H1 (cell line): ENCODE measurements at regions not wholly inside any gene's neighbourhood (a gene's known extent, or its start where the extent isn't known, plus 50 kb on each side); places are given as distances from the start of the nearest gene placed in this dataset.
"Not testable (repeated sequence)": the region's sequence is repeated elsewhere in the genome, so short reads cannot be mapped to it uniquely, and the experiment has no call there.

Experiments
- CTCF ChIA-PET: fragments of 300-600 bp; sonication (Branson Sonifier 250); formaldehyde crosslinking; loops from one replicate; lab custom pipeline; 2021; ENCODE audit not compliant: partially characterized antibody; lab: Charles Lee
- POLR2A ChIA-PET: fragments of 300-600 bp; sonication (Branson Sonifier 250); formaldehyde crosslinking; loops from one replicate; lab custom pipeline; 2021; ENCODE audit warnings: inconsistent platforms; ENCODE audit not compliant: partially characterized antibody; lab: Charles Lee
- DNase-seq, 2 experiments: peaks; one replicate each; pipeline versions ENCODE4 v3.0.0 to v3.0.0-alpha.2; 2010 to 2022; ENCODE audit warnings: low spot score in 2 of 2, low read depth in 1 of 2, mixed read lengths in 1 of 2
- FAIRE-seq: peaks from 2 replicates; lab custom pipeline; 2011; peaks lifted over from hg19 to GRCh38; lab: Jason Lieb, UNC
- H2AFZ ChIP-seq: 2 replicates; pipeline ENCODE4 v1.8.1; 2012; ENCODE audit warnings: low read length, inconsistent platforms
- H2AK5ac ChIP-seq: 2 replicates; pipeline ENCODE4 v1.6.1; 2013; ENCODE audit warnings: low read depth, low read length
- H2BK120ac ChIP-seq: replicated peaks from 2 replicates; pipeline ENCODE3; 2013; ENCODE audit warnings: low read depth, low read length, inconsistent platforms
- H2BK12ac ChIP-seq: 2 replicates; pipeline ENCODE4 v1.6.1; 2013; ENCODE audit warnings: low read depth, low read length
- H2BK15ac ChIP-seq: 2 replicates; pipeline ENCODE4 v1.6.1; 2013; ENCODE audit warnings: low read length
- H2BK20ac ChIP-seq: 2 replicates; pipeline ENCODE4 v1.6.1; 2013; ENCODE audit warnings: low read length
- H2BK5ac ChIP-seq: 2 replicates; pipeline ENCODE4 v1.6.1; 2013; ENCODE audit warnings: low read depth, low read length
- H3K14ac ChIP-seq: 2 replicates; pipeline ENCODE4 v1.6.1; 2013; ENCODE audit warnings: inconsistent platforms; ENCODE audit not compliant: insufficient read length
- H3K18ac ChIP-seq: 2 replicates; pipeline ENCODE4 v1.6.1; 2013; ENCODE audit warnings: low read length; ENCODE audit errors: extremely low read depth
- H3K23ac ChIP-seq: 2 replicates; pipeline ENCODE4 v1.6.1; 2013; ENCODE audit warnings: inconsistent platforms; ENCODE audit not compliant: insufficient read length
- H3K23me2 ChIP-seq: 2 replicates; pipeline ENCODE4 v1.6.1; 2013; ENCODE audit warnings: low read depth, low read length
- H3K27ac ChIP-seq: 2 replicates; pipeline ENCODE4 v1.6.1; 2011; ENCODE audit warnings: low read depth, low read length, inconsistent platforms
- H3K27me3 ChIP-seq, 4 experiments: replicated peaks in 1 of 4; 1 replicate in 1 of 4; 2 replicates in 3 of 4; pipeline versions ENCODE4 v1.6.1 to v1.8.1; 2011 to 2013; ENCODE audit warnings: low read length in 3 of 4, mild to moderate bottlenecking in 3 of 4, inconsistent platforms in 2 of 4, mixed read lengths in 2 of 4, moderate library complexity in 1 of 4; ENCODE audit not compliant: control insufficient read depth in 3 of 4, insufficient read depth in 3 of 4; ENCODE audit errors: extremely low read depth in 1 of 4
- H3K36me3 ChIP-seq, 4 experiments: 2 replicates each; pipeline versions ENCODE4 v1.6.1 to v1.8.1; 2011 to 2013; ENCODE audit warnings: mild to moderate bottlenecking in 4 of 4, low read length in 3 of 4, moderate library complexity in 2 of 4, control low read depth in 1 of 4, inconsistent platforms in 1 of 4; ENCODE audit not compliant: insufficient read depth in 4 of 4, control insufficient read depth in 2 of 4
- H3K4ac ChIP-seq: replicated peaks from 2 replicates; pipeline ENCODE3; 2013; ENCODE audit warnings: low read length, low read depth, mixed read lengths, inconsistent platforms; ENCODE audit not compliant: insufficient read length
- H3K4me1 ChIP-seq, 4 experiments: replicated peaks in 1 of 4; 1 replicate in 1 of 4; 2 replicates in 3 of 4; pipeline versions ENCODE4 v1.6.1 to v1.8.1; 2011 to 2013; ENCODE audit warnings: low read length in 3 of 4, inconsistent platforms in 2 of 4, mixed read lengths in 1 of 4; ENCODE audit not compliant: insufficient read depth in 4 of 4, control insufficient read depth in 3 of 4
- H3K4me2 ChIP-seq, 2 experiments: 2 replicates each; pipeline versions ENCODE4 v1.6.1 to v1.8.1; 2011 to 2013; ENCODE audit warnings: low read depth in 2 of 2, low read length in 2 of 2, control low read depth in 1 of 2, inconsistent platforms in 1 of 2, mild to moderate bottlenecking in 1 of 2; ENCODE audit not compliant: insufficient read depth in 1 of 2
- H3K4me3 ChIP-seq, 4 experiments: fragments of 200-600, 300-600 bp in 1 of 4; sonication (generic), shearing (Covaris generic), sonication (Bioruptor Twin) in 1 of 4; 2 replicates each; pipeline versions ENCODE4 v1.5.1 to v1.8.1; 2011 to 2016; ENCODE audit warnings: low read length in 4 of 4, low read depth in 3 of 4, control low read depth in 2 of 4, inconsistent platforms in 2 of 4, mild to moderate bottlenecking in 2 of 4, mixed read lengths in 1 of 4, moderate library complexity in 1 of 4; ENCODE audit not compliant: insufficient read depth in 2 of 4; ENCODE audit errors: extremely low read depth in 1 of 4
- H3K56ac ChIP-seq: replicated peaks from 2 replicates; pipeline ENCODE3; 2013; ENCODE audit warnings: low read depth, mild to moderate bottlenecking, mixed read lengths, low read length, inconsistent platforms; ENCODE audit not compliant: insufficient read length
- H3K79me1 ChIP-seq: 2 replicates; pipeline ENCODE4 v1.6.1; 2013; ENCODE audit warnings: low read depth, low read length, control low read depth
- H3K79me2 ChIP-seq, 2 experiments: 2 replicates each; pipeline versions ENCODE4 v1.6.1 to v1.8.1; 2012 to 2013; ENCODE audit warnings: low read length in 2 of 2, mild to moderate bottlenecking in 2 of 2, inconsistent platforms in 1 of 2; ENCODE audit not compliant: insufficient read depth in 2 of 2, control insufficient read depth in 1 of 2
- H3K9ac ChIP-seq, 4 experiments: replicated peaks in 1 of 4; 1 replicate in 1 of 4; 2 replicates in 3 of 4; pipeline versions ENCODE4 v1.6.1 to v1.8.1; 2011 to 2013; ENCODE audit warnings: low read depth in 3 of 4, low read length in 3 of 4, control low read depth in 2 of 4, mild to moderate bottlenecking in 2 of 4, moderate library complexity in 2 of 4, inconsistent platforms in 1 of 4; ENCODE audit errors: extremely low read depth in 1 of 4
- H3K9me3 ChIP-seq, 2 experiments: 2 replicates each; pipeline versions ENCODE4 v1.6.1 to v1.8.1; 2012 to 2013; ENCODE audit warnings: mild to moderate bottlenecking in 2 of 2, moderate library complexity in 2 of 2, control low read depth in 1 of 2, inconsistent platforms in 1 of 2, low read depth in 1 of 2, low read length in 1 of 2, mixed read lengths in 1 of 2; ENCODE audit not compliant: insufficient read depth in 2 of 2
- H4K20me1 ChIP-seq, 2 experiments: replicated peaks in 1 of 2; 2 replicates each; pipeline versions ENCODE3 to v1.8.1; 2011 to 2013; ENCODE audit warnings: inconsistent platforms in 2 of 2, low read length in 2 of 2, mild to moderate bottlenecking in 1 of 2; ENCODE audit not compliant: insufficient read depth in 2 of 2, control insufficient read depth in 1 of 2
- H4K5ac ChIP-seq: 2 replicates; pipeline ENCODE4 v1.6.1; 2013; ENCODE audit warnings: low read length, low read depth, mixed read lengths, inconsistent platforms; ENCODE audit not compliant: insufficient read length
- H4K8ac ChIP-seq: 2 replicates; pipeline ENCODE4 v1.8.0; 2013; ENCODE audit warnings: mild to moderate bottlenecking, moderate library complexity, low read length, inconsistent platforms; ENCODE audit not compliant: insufficient read depth; ENCODE audit errors: extremely low read depth
- H4K91ac ChIP-seq: replicated peaks from 2 replicates; pipeline ENCODE3; 2013; ENCODE audit warnings: low read length, mixed read lengths, inconsistent platforms; ENCODE audit not compliant: insufficient read length
- BRCA1 ChIP-seq: IDR thresholded peaks from 2 replicates; pipeline ENCODE4 v1.6.1; 2012; ENCODE audit warnings: low read depth, low read length, improper control_type of control experiment
- WGBS, 2 experiments: shearing (Covaris generic) in 1 of 2; methylation state at CpG; one replicate each; pipeline versions ENCODE4 v1.1.6 to v1.1.7; 2013 to 2015; ENCODE audit warnings: low lambda C conversion rate in 2 of 2, mixed read lengths in 2 of 2, inconsistent platforms in 1 of 2, low coverage in 1 of 2, missing lambda C conversion rate in 1 of 2; ENCODE audit not compliant: insufficient replicate concordance in 2 of 2, insufficient coverage in 1 of 2, insufficient read length in 1 of 2; ENCODE audit errors: extremely low coverage in 1 of 2, missing lambda C conversion rate in 1 of 2; 5-methylcytosine and 5-hydroxymethylcytosine counted together
- TF ChIP-seq, protein P1 (sequence below): IDR thresholded peaks from 2 replicates; pipeline ENCODE4 v1.6.1; 2012; ENCODE audit warnings: inconsistent platforms

DNA sequence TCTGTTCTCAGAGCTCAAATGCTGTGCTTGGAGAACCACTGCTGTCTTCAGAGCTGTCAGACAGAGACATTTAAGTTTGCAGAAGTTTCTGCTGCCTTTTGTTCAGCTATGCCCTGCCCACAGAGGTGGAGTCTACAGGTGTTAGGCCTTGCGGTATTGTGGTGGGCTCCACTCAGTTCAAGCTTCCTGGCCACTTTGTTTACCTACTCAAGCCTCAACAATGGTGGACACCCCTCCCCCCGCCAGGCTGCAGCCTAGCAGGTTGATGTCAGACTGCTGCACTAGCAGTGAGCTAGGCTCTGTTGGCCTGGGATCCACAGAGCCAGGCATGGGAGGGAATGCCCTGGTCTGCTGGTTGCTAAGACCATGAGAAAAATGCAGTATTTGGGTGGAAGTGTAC lies 323.8 kb downstream of the BCAT1 start (continued):
- TF ChIP-seq, protein P1, sequence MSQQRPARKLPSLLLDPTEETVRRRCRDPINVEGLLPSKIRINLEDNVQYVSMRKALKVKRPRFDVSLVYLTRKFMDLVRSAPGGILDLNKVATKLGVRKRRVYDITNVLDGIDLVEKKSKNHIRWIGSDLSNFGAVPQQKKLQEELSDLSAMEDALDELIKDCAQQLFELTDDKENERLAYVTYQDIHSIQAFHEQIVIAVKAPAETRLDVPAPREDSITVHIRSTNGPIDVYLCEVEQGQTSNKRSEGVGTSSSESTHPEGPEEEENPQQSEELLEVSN, result no peak
- no peak for TF ChIP-seq BRCA1

DNA sequence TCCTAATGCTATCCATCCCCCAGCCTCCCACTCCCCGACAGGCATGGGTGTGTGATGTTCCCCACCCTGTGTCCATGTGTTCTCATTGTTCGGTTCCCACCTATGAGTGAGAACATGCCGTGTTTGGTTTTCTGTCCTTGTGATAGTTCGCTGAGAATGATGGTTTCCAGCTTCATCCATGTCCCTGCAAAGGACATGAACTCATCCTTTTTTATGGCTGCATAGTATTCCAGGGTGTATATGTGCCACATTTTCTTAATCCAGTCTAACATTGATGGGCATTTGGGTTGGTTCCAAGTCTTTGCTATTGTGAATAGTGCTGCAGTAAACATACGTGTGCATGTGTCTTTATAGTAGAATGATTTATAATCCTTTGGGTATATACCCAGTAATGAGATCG lies 328.9 kb downstream of the BCAT1 start:
- POLR2A ChIA-PET, DNase-seq, H4K91ac ChIP-seq, H3K27ac ChIP-seq, FAIRE-seq, H3K9me3 ChIP-seq, H2BK5ac ChIP-seq, H3K27me3 ChIP-seq, H2AK5ac ChIP-seq, CTCF ChIA-PET, H2BK20ac ChIP-seq, H3K4me2 ChIP-seq, H2BK15ac ChIP-seq, H3K18ac ChIP-seq, H4K5ac ChIP-seq, H4K8ac ChIP-seq, H4K20me1 ChIP-seq, H3K23me2 ChIP-seq, H2AFZ ChIP-seq, H3K4ac ChIP-seq, H2BK120ac ChIP-seq, H3K56ac ChIP-seq, H3K79me1 ChIP-seq, H3K23ac ChIP-seq, H3K36me3 ChIP-seq, H3K4me1 ChIP-seq, H3K9ac ChIP-seq, H3K4me3 ChIP-seq, H2BK12ac ChIP-seq, H3K79me2 ChIP-seq, H3K14ac ChIP-seq: not testable (repeated sequence)
- 93% methylated on average over 6 of the region's 6 CpGs; no CpG with 5 or more reads in 1 of the 2 experiments for WGBS, 2 experiments
